WTC11 (cell line): ENCODE measurements at regions not wholly inside any gene's neighbourhood (a gene's known extent, or its start where the extent isn't known, plus 50 kb on each side); places are given as distances from the start of the nearest gene placed in this dataset.

Experiments used
- PRDM15 ChIP-seq: sonication (generic); formaldehyde crosslinking; IDR thresholded peaks from 2 replicates; pipeline ENCODE4 v1.8.0; 2022; ENCODE audit warnings: missing genetic modification reagents
- ZNF512 ChIP-seq: sonication (generic); formaldehyde crosslinking; IDR thresholded peaks from 2 replicates; pipeline ENCODE4 v1.8.1; 2022; ENCODE audit warnings: missing genetic modification reagents, borderline replicate concordance
- TF ChIP-seq, protein P1 (sequence below): fragments of 200-600 bp; IDR thresholded peaks from 2 replicates; pipeline ENCODE4 v1.8.0; 2022; ENCODE audit warnings: antibody characterized with exemption
- TF ChIP-seq, protein P2 (sequence below): sonication (generic); formaldehyde crosslinking; IDR thresholded peaks from 2 replicates; pipeline ENCODE4 v1.8.0; 2023; ENCODE audit warnings: mild to moderate bottlenecking, missing genetic modification reagents

GRCh38 chr6:113168057-113168456 lies 689.1 kb upstream of the MARCKS start:
- TF ChIP-seq ZNF512 (CRISPR knock-in tag) (no peak), PRDM15 (no peak)
- TF ChIP-seq, protein P1, sequence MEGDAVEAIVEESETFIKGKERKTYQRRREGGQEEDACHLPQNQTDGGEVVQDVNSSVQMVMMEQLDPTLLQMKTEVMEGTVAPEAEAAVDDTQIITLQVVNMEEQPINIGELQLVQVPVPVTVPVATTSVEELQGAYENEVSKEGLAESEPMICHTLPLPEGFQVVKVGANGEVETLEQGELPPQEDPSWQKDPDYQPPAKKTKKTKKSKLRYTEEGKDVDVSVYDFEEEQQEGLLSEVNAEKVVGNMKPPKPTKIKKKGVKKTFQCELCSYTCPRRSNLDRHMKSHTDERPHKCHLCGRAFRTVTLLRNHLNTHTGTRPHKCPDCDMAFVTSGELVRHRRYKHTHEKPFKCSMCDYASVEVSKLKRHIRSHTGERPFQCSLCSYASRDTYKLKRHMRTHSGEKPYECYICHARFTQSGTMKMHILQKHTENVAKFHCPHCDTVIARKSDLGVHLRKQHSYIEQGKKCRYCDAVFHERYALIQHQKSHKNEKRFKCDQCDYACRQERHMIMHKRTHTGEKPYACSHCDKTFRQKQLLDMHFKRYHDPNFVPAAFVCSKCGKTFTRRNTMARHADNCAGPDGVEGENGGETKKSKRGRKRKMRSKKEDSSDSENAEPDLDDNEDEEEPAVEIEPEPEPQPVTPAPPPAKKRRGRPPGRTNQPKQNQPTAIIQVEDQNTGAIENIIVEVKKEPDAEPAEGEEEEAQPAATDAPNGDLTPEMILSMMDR, result no peak
- TF ChIP-seq, protein P2, sequence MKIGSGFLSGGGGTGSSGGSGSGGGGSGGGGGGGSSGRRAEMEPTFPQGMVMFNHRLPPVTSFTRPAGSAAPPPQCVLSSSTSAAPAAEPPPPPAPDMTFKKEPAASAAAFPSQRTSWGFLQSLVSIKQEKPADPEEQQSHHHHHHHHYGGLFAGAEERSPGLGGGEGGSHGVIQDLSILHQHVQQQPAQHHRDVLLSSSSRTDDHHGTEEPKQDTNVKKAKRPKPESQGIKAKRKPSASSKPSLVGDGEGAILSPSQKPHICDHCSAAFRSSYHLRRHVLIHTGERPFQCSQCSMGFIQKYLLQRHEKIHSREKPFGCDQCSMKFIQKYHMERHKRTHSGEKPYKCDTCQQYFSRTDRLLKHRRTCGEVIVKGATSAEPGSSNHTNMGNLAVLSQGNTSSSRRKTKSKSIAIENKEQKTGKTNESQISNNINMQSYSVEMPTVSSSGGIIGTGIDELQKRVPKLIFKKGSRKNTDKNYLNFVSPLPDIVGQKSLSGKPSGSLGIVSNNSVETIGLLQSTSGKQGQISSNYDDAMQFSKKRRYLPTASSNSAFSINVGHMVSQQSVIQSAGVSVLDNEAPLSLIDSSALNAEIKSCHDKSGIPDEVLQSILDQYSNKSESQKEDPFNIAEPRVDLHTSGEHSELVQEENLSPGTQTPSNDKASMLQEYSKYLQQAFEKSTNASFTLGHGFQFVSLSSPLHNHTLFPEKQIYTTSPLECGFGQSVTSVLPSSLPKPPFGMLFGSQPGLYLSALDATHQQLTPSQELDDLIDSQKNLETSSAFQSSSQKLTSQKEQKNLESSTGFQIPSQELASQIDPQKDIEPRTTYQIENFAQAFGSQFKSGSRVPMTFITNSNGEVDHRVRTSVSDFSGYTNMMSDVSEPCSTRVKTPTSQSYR (CRISPR knock-in tag), result no peak
